ENCODE measurements at regions not wholly inside any gene's neighbourhood (a gene's known extent, or its start where the extent isn't known, plus 50 kb on each side); places are given as distances from the start of the nearest gene placed in this dataset.

DNA sequence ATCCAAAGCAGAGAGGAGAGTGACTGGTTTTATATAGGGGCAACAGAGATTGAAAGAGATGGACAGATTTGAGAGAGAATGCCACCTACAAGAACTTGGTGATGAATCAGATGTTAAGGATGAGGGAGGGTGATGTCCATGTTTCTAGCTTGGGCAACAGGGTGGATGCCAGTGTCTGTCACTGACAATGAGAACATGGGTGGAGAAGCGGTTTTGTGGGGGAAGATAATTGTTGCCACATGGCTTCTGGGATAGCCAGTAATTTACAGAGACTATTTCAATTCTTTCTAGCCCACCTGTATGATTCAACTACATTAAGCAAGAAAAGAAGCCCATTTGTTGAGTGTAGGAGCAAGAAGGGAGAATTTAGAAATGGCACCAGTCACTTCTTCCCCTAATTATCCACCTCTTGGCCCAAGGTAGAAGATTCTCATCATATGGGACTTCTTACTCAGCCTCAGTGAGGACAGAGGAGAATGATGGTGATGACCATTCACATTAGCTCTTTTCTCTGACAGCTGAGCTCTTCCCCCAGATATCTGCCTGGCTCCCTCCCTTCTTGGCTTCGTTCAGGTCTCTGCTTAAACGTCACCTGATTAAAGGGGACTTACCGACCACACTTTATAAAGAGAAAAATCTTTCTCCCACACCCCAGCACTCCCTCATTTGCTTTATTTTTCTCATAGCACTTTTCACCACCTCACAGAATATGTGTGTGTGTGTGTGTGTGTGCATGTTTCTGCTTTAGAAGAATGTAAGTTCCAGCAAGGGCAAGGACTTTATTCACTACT lies 117.8 kb downstream of the DUSP6 start:
- TF ChIP-seq, protein P1, sequence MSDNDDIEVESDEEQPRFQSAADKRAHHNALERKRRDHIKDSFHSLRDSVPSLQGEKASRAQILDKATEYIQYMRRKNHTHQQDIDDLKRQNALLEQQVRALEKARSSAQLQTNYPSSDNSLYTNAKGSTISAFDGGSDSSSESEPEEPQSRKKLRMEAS (IDR thresholded peaks at IDR 0.05) = no peak
- TF ChIP-seq TAF1 (IDR thresholded peaks at IDR 0.05; ENCODE audit: low read depth) (no peak), CREB1 (IDR thresholded peaks at IDR 0.05; ENCODE audit: low read depth) (no peak), NFIC (IDR thresholded peaks at IDR 0.05) (no peak), RAD21 (IDR thresholded peaks at IDR 0.05; ENCODE audit: low read depth) (no peak), CEBPB (IDR thresholded peaks at IDR 0.05) (no peak), TEAD4 (IDR thresholded peaks at IDR 0.05) (no peak)
- TF ChIP-seq, protein P2, sequence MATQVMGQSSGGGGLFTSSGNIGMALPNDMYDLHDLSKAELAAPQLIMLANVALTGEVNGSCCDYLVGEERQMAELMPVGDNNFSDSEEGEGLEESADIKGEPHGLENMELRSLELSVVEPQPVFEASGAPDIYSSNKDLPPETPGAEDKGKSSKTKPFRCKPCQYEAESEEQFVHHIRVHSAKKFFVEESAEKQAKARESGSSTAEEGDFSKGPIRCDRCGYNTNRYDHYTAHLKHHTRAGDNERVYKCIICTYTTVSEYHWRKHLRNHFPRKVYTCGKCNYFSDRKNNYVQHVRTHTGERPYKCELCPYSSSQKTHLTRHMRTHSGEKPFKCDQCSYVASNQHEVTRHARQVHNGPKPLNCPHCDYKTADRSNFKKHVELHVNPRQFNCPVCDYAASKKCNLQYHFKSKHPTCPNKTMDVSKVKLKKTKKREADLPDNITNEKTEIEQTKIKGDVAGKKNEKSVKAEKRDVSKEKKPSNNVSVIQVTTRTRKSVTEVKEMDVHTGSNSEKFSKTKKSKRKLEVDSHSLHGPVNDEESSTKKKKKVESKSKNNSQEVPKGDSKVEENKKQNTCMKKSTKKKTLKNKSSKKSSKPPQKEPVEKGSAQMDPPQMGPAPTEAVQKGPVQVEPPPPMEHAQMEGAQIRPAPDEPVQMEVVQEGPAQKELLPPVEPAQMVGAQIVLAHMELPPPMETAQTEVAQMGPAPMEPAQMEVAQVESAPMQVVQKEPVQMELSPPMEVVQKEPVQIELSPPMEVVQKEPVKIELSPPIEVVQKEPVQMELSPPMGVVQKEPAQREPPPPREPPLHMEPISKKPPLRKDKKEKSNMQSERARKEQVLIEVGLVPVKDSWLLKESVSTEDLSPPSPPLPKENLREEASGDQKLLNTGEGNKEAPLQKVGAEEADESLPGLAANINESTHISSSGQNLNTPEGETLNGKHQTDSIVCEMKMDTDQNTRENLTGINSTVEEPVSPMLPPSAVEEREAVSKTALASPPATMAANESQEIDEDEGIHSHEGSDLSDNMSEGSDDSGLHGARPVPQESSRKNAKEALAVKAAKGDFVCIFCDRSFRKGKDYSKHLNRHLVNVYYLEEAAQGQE (IDR thresholded peaks at IDR 0.05; ENCODE audit: low read depth) = no peak
- TF ChIP-seq, protein P3, sequence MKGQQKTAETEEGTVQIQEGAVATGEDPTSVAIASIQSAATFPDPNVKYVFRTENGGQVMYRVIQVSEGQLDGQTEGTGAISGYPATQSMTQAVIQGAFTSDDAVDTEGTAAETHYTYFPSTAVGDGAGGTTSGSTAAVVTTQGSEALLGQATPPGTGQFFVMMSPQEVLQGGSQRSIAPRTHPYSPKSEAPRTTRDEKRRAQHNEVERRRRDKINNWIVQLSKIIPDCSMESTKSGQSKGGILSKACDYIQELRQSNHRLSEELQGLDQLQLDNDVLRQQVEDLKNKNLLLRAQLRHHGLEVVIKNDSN (IDR thresholded peaks at IDR 0.05) = no peak

DNA sequence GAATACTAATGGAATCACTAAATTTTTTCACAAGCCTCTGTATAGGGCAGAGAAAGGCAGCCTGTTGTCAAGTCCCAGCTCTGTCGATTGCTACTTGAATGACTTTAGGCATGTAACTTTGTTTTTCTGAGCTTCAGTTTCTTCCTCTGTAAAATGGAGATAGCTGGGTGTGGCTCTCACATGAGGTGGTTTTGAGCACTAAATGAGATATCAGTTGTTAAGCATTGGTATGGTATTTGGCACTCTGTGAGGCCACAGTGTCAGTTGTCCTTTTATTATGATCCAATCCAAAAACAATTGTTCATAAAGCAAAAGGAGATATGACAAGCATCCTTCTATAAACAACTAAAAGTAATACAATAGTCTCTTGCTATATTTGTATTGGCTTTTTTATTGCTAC lies 120.6 kb downstream of the DUSP6 start:
- TF ChIP-seq TAF1 (IDR thresholded peaks at IDR 0.05; ENCODE audit: low read depth) (no peak), NFIC (IDR thresholded peaks at IDR 0.05) (no peak), TEAD4 (IDR thresholded peaks at IDR 0.05) (no peak), EP300 (IDR thresholded peaks at IDR 0.05; ENCODE audit: borderline replicate concordance) (no peak), EGR1 (IDR thresholded peaks at IDR 0.05) (no peak), TCF12 (IDR thresholded peaks at IDR 0.05; ENCODE audit: low read depth) (no peak), CREB1 (IDR thresholded peaks at IDR 0.05; ENCODE audit: low read depth) (no peak), YY1 (IDR thresholded peaks at IDR 0.05; ENCODE audit: low read depth) (no peak), FOXM1 (IDR thresholded peaks at IDR 0.05; ENCODE audit: borderline replicate concordance, low read depth) (no peak), ZBTB7A (IDR thresholded peaks at IDR 0.05; ENCODE audit: low read depth) (no peak), RAD21 (IDR thresholded peaks at IDR 0.05; ENCODE audit: low read depth) (no peak), CEBPB (IDR thresholded peaks at IDR 0.05) (no peak)
- TF ChIP-seq, protein P1 (IDR thresholded peaks at IDR 0.05) = no peak
- TF ChIP-seq, protein P2 (IDR thresholded peaks at IDR 0.05; ENCODE audit: low read depth) = no peak
- TF ChIP-seq, protein P3 (IDR thresholded peaks at IDR 0.05) = no peak

DNA sequence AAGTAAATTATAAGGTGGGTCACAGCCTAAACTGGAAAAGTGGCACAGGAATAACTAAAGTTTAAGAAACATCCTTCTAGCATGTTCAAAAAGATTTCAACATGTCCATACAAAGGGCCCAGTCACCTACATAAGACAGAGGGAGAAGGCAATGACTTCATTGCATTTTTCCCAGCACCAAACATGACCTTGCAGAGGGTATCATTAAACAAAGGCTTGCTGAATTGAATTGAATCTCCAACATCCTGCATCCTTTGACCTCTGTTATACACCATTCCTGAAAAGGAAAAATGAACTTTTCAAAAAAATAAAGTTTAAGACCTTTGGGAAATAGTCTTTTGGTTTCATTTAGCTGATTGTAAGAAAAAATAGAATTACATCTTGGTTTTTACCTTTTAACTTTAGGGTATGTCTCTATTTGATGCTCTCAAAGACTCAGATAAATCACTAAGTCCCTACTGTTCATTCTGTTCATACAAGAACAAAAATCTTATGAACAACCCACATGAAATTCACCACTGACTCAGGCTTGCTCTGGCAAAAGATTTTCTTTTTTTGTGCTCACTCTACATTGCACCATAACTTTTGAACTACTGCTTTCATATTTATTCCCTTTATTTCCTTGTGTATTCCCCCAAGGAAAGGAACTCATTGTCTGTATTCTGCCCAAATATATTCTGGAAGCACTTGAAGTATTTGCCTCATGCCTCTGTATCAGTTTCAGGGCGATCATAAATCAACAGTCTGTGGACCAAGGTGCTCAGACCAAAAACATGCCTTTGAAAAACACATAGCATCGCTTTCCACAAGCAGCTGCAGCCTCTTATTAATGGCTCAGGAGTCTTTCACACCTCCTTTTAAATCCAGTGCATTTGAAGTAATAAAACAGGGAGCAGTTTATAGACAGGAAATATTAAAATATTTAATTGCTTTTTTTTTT lies 121.7 kb downstream of the DUSP6 start:
- TF ChIP-seq, protein P2 (IDR thresholded peaks at IDR 0.05; ENCODE audit: low read depth) = no peak
- TF ChIP-seq CREB1 (IDR thresholded peaks at IDR 0.05; ENCODE audit: low read depth) = no peak
- no peak for TF ChIP-seq RAD21 (IDR thresholded peaks at IDR 0.05; ENCODE audit: low read depth)
- TF ChIP-seq, protein P3 (IDR thresholded peaks at IDR 0.05) = no peak
- no peak for TF ChIP-seq NFIC (IDR thresholded peaks at IDR 0.05)
- no peak for TF ChIP-seq TEAD4 (IDR thresholded peaks at IDR 0.05)
- TF ChIP-seq EGR1 (IDR thresholded peaks at IDR 0.05) = no peak
- no peak for TF ChIP-seq CEBPB (IDR thresholded peaks at IDR 0.05)
- TF ChIP-seq YY1 (IDR thresholded peaks at IDR 0.05; ENCODE audit: low read depth) = no peak
- TF ChIP-seq FOXM1 (IDR thresholded peaks at IDR 0.05; ENCODE audit: borderline replicate concordance, low read depth) = no peak
